IMR-90 (cell line): ENCODE measurements at regions not wholly inside any gene's neighbourhood (a gene's known extent, or its start where the extent isn't known, plus 50 kb on each side); places are given as distances from the start of the nearest gene placed in this dataset.

ENCODE experiments used
- ATAC-seq: fragments of 200-7000 bp; cut with Tn5 transposase; 2 replicates; pipeline ENCODE4 v1.9.1; 2020; ENCODE audit warnings: low read depth, mild to moderate bottlenecking, moderate library complexity
- BruUV-seq: library from RNA; stranded (reverse); fragments of 400-500 nt; replicated peaks from 2 replicates; lab custom pipeline; 2021; lab: Mats Ljungman, UMichigan
- CTCF ChIA-PET: fragments of 300-600 bp; formaldehyde crosslinking; extraction: SDS; loops from one replicate; lab custom pipeline; 2021; ENCODE audit warnings: antibody characterized with exemption; lab: Yijun Ruan, JAX
- POLR2A ChIA-PET: fragments of 300-600 bp; sonication (Branson Sonifier 250); formaldehyde crosslinking; loops from one replicate; lab custom pipeline; 2022; ENCODE audit warnings: antibody characterized with exemption; ENCODE audit not compliant: unreplicated experiment; lab: Charles Lee
- DNase-seq: peaks from one replicate; pipeline ENCODE4 v3.0.0; 2013
- H2AFZ ChIP-seq: replicated peaks from 2 replicates; pipeline ENCODE3; 2013; ENCODE audit warnings: low read length, mild to moderate bottlenecking; ENCODE audit not compliant: poor library complexity
- H2AK5ac ChIP-seq: 2 replicates; pipeline ENCODE4 v1.6.1; 2013; ENCODE audit warnings: low read depth, low read length, inconsistent platforms
- H2AK9ac ChIP-seq: replicated peaks from 2 replicates; pipeline ENCODE3; 2013; ENCODE audit warnings: mild to moderate bottlenecking, low read depth, low read length, moderate library complexity; ENCODE audit not compliant: poor library complexity
- H2BK120ac ChIP-seq: 2 replicates; pipeline ENCODE4 v1.6.1; 2013; ENCODE audit warnings: low read depth, low read length, inconsistent platforms
- H2BK15ac ChIP-seq: 3 replicates; pipeline ENCODE4 v1.6.1; 2013; ENCODE audit warnings: low read depth, low read length, inconsistent platforms
- H2BK20ac ChIP-seq: 2 replicates; pipeline ENCODE4 v1.6.1; 2013; ENCODE audit warnings: low read depth, mild to moderate bottlenecking, inconsistent platforms, low read length, moderate library complexity
- H2BK5ac ChIP-seq: 2 replicates; pipeline ENCODE4 v1.6.1; 2013; ENCODE audit warnings: mild to moderate bottlenecking, low read depth, low read length, inconsistent platforms; ENCODE audit not compliant: poor library complexity, severe bottlenecking
- H3K14ac ChIP-seq: replicated peaks from 2 replicates; pipeline ENCODE4 v1.6.1; 2013; ENCODE audit warnings: low read depth, low read length, inconsistent platforms
- H3K18ac ChIP-seq: 2 replicates; pipeline ENCODE4 v1.6.1; 2013; ENCODE audit warnings: low read depth, low read length, control low read depth
- H3K23ac ChIP-seq: 2 replicates; pipeline ENCODE4 v1.6.1; 2013; ENCODE audit warnings: low read depth, low read length, inconsistent platforms
- H3K27ac ChIP-seq: 2 replicates; pipeline ENCODE4 v1.5.1; 2013; ENCODE audit warnings: mild to moderate bottlenecking, control low read depth, low read length; ENCODE audit not compliant: insufficient read depth
- H3K27me3 ChIP-seq: 2 replicates; pipeline ENCODE4 v1.6.1; 2013; ENCODE audit warnings: low read length; ENCODE audit not compliant: control insufficient read depth, insufficient read depth
- H3K36me3 ChIP-seq: 2 replicates; pipeline ENCODE4 v1.6.1; 2013; ENCODE audit warnings: low read length, mixed read lengths; ENCODE audit not compliant: control insufficient read depth, insufficient read depth
- H3K4ac ChIP-seq: 2 replicates; pipeline ENCODE4 v1.6.1; 2013; ENCODE audit warnings: low read depth, low read length, inconsistent platforms
- H3K4me1 ChIP-seq: 2 replicates; pipeline ENCODE4 v1.6.1; 2013; ENCODE audit warnings: low read length, mixed read lengths; ENCODE audit not compliant: control insufficient read depth, insufficient read depth
- H3K4me2 ChIP-seq: 2 replicates; pipeline ENCODE4 v1.6.1; 2013; ENCODE audit warnings: low read depth, mild to moderate bottlenecking, control low read depth, low read length, moderate library complexity
- H3K4me3 ChIP-seq: 2 replicates; pipeline ENCODE4 v1.5.1; 2013; ENCODE audit warnings: low read depth, mild to moderate bottlenecking, control low read depth, low read length, moderate library complexity; ENCODE audit not compliant: insufficient read depth
- H3K56ac ChIP-seq: 2 replicates; pipeline ENCODE4 v1.6.1; 2013; ENCODE audit warnings: low read length, inconsistent platforms; ENCODE audit not compliant: insufficient read depth; ENCODE audit errors: extremely low read depth
- H3K79me1 ChIP-seq, 2 experiments: 2 replicates each; pipeline ENCODE4 v1.6.1; 2013; ENCODE audit warnings: low read length in 2 of 2, inconsistent platforms in 1 of 2, low read depth in 1 of 2
- H3K9ac ChIP-seq: 2 replicates; pipeline ENCODE4 v1.6.1; 2013; ENCODE audit warnings: low read depth, low read length, control low read depth
- H3K9me1 ChIP-seq: 2 replicates; pipeline ENCODE4 v1.6.1; 2013; ENCODE audit warnings: low read length, inconsistent platforms; ENCODE audit not compliant: insufficient read depth
- H3K9me3 ChIP-seq: 2 replicates; pipeline ENCODE4 v1.6.1; 2013; ENCODE audit warnings: low read length; ENCODE audit not compliant: control insufficient read depth, insufficient read depth
- H4K20me1 ChIP-seq: 2 replicates; pipeline ENCODE4 v1.6.1; 2013; ENCODE audit warnings: low read length, inconsistent platforms; ENCODE audit not compliant: insufficient read depth
- H4K5ac ChIP-seq: 2 replicates; pipeline ENCODE4 v1.6.1; 2013; ENCODE audit warnings: mild to moderate bottlenecking, low read depth, low read length, control low read depth
- H4K8ac ChIP-seq, 2 experiments: 2 replicates each; pipeline ENCODE4 v1.6.1; 2013; ENCODE audit warnings: low read depth in 2 of 2, low read length in 2 of 2, control low read depth in 1 of 2, inconsistent platforms in 1 of 2
- H4K91ac ChIP-seq: 2 replicates; pipeline ENCODE4 v1.6.1; 2013; ENCODE audit warnings: low read depth, low read length, inconsistent platforms; ENCODE audit not compliant: insufficient read depth
- CEBPB ChIP-seq: IDR thresholded peaks from 2 replicates; pipeline ENCODE4 v1.6.1; 2012; ENCODE audit warnings: low read depth, low read length, improper control_type of control experiment
- CHD1 ChIP-seq: IDR thresholded peaks from 2 replicates; pipeline ENCODE4 v1.6.1; 2012; ENCODE audit warnings: low read depth, low read length, improper control_type of control experiment
- MXI1 ChIP-seq: IDR thresholded peaks from 2 replicates; pipeline ENCODE4 v1.6.1; 2012; ENCODE audit warnings: low read depth, mild to moderate bottlenecking, low read length, moderate library complexity, borderline replicate concordance
- NFE2L2 ChIP-seq: fragments of 150-350 bp; IDR thresholded peaks from 2 replicates; pipeline ENCODE4 v1.6.1; 2016; ENCODE audit warnings: low read depth, mild to moderate bottlenecking, low read length
- RAD21 ChIP-seq: IDR thresholded peaks from 2 replicates; pipeline ENCODE4 v1.6.1; 2012; ENCODE audit warnings: low read length, improper control_type of control experiment
- RCOR1 ChIP-seq: IDR thresholded peaks from 2 replicates; pipeline ENCODE4 v1.6.1; 2012; ENCODE audit warnings: mild to moderate bottlenecking, low read length, improper control_type of control experiment; ENCODE audit not compliant: insufficient replicate concordance
- SMC3 ChIP-seq: fragments of 150-350 bp; IDR thresholded peaks from 2 replicates; pipeline ENCODE4 v1.6.1; 2016; ENCODE audit warnings: low read depth, mild to moderate bottlenecking, antibody characterized with exemption, low read length, moderate library complexity
- WGBS, 2 experiments: methylation state at CpG; one replicate each; pipeline versions ENCODE4 v1.1.5 to v1.1.7; 2013; ENCODE audit warnings: missing lambda C conversion rate in 2 of 2; ENCODE audit not compliant: insufficient read length in 1 of 2; ENCODE audit errors: extremely low coverage in 2 of 2; 5-methylcytosine and 5-hydroxymethylcytosine counted together
- dilution Hi-C: fragments of 300-500 bp; cut with HindIII; formaldehyde crosslinking; loops from one replicate; pipeline ENCODE4 v1.14.3; 2018; ENCODE audit warnings: low sequenced_read_pairs; ENCODE audit not compliant: unreplicated experiment
- in situ Hi-C: fragments of 300-500 bp; cut with MboI; formaldehyde crosslinking; loops from 3 replicates; pipeline ENCODE4 v1.14.3; 2019; ENCODE audit warnings: low sequenced_read_pairs, inconsistent platforms, mixed read lengths
- intact Hi-C: fragments of 100-400 bp; cut with micrococcal nuclease; formaldehyde crosslinking; loops from 2 replicates; pipeline ENCODE4 v1.10.0; 2022
- TF ChIP-seq, protein P1 (sequence below): fragments of 150-350 bp; IDR thresholded peaks from 2 replicates; pipeline ENCODE4 v1.6.1; 2016; ENCODE audit warnings: low read depth, mild to moderate bottlenecking, low read length, moderate library complexity, borderline replicate concordance
- TF ChIP-seq, protein P2 (sequence below): conservative IDR thresholded peaks from 2 replicates; pipeline ENCODE4 v1.5.1; 2012; ENCODE audit warnings: mild to moderate bottlenecking, low read depth, low read length, improper control_type of control experiment

DNA sequence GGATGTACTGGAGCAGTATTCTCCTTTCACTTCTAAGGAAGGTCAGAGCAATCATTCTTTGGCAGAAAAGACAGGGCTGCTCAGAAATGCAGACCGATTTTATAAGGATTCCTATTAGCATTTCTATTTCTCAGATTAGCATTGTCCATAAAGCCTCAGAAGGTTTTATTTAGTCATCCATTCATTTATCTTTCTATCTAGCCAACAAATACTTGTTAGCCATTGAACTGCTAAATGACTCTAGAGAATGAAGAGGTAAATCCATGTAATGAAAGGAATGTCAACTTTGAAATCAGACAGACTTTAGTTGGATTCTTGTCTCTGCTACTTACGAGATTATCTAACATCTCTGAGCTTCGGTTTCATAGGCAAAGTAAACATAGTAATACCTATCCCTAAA lies 165.2 kb downstream of the SLC25A46 start:
- H4K20me1 ChIP-seq, result no peaks in the 10 kb centered on the region
- H4K8ac ChIP-seq, result peak overlapping the region in 1 of 2 experiments; percentile 28; a peak in 2 of 4 replicates
- peaks cover 11% of the 10 kb centered on the region; the same call in 1 of the 2 replicates for H3K4me1 ChIP-seq
- H3K9ac ChIP-seq, result no peak overlapping the region
- H3K23ac ChIP-seq, result no peak overlapping the region
- no peak overlapping the region for H2AFZ ChIP-seq
- H3K79me1 ChIP-seq, result no peaks in the 10 kb centered on the region
- no peak overlapping the region for H3K4me2 ChIP-seq
- no peak overlapping the region for H2BK5ac ChIP-seq
- ChIA-PET POLR2A (no interaction called here), CTCF (no interaction called here)
- H2AK5ac ChIP-seq, result 0 out of 2 replicates have a peak overlapping the region, but pooled peaks have one; percentile 77
- 0 out of 3 replicates have a peak overlapping the region, but pooled peaks have one; percentile 33 for H2BK15ac ChIP-seq
- no peak overlapping the region for H4K5ac ChIP-seq
- ATAC-seq (no peak), DNase-seq (no peak)
- H4K91ac ChIP-seq, result peak overlapping the region; percentile 86; the same call in 1 of the 2 replicates
- H3K14ac ChIP-seq, result no peak overlapping the region
- no CpG with 5 or more reads among the region's 3 CpGs for WGBS, 2 experiments
- no peak overlapping the region for H3K4me3 ChIP-seq
- H2BK120ac ChIP-seq, result peak overlapping the region; percentile 54; the same call in 1 of the 2 replicates
- H3K36me3 ChIP-seq, result no peaks in the 10 kb centered on the region
- dilution Hi-C loops (no loop called here), in situ Hi-C loops (no loop called here), intact Hi-C loops (loop anchor here (5.0 kb wide), 2 partner anchors 168 to 188 kb away; partner anchors contain the start of genes TSLP and WDR36)
- no peak overlapping the region for H3K27ac ChIP-seq
- H2BK20ac ChIP-seq, result peak overlapping the region; percentile 48; the same call in 1 of the 2 replicates
- no peak overlapping the region for H2AK9ac ChIP-seq
- no peaks in the 10 kb centered on the region for H3K27me3 ChIP-seq
- no peak overlapping the region for H3K56ac ChIP-seq
- TF ChIP-seq CHD1 (no peak), MXI1 (no peak), CEBPB (no peak), RCOR1 (no peak), RAD21 (no peak), SMC3 (no peak), NFE2L2 (no peak)
- TF ChIP-seq, protein P1, sequence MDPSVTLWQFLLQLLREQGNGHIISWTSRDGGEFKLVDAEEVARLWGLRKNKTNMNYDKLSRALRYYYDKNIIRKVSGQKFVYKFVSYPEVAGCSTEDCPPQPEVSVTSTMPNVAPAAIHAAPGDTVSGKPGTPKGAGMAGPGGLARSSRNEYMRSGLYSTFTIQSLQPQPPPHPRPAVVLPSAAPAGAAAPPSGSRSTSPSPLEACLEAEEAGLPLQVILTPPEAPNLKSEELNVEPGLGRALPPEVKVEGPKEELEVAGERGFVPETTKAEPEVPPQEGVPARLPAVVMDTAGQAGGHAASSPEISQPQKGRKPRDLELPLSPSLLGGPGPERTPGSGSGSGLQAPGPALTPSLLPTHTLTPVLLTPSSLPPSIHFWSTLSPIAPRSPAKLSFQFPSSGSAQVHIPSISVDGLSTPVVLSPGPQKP, result no peak
- TF ChIP-seq, protein P2, sequence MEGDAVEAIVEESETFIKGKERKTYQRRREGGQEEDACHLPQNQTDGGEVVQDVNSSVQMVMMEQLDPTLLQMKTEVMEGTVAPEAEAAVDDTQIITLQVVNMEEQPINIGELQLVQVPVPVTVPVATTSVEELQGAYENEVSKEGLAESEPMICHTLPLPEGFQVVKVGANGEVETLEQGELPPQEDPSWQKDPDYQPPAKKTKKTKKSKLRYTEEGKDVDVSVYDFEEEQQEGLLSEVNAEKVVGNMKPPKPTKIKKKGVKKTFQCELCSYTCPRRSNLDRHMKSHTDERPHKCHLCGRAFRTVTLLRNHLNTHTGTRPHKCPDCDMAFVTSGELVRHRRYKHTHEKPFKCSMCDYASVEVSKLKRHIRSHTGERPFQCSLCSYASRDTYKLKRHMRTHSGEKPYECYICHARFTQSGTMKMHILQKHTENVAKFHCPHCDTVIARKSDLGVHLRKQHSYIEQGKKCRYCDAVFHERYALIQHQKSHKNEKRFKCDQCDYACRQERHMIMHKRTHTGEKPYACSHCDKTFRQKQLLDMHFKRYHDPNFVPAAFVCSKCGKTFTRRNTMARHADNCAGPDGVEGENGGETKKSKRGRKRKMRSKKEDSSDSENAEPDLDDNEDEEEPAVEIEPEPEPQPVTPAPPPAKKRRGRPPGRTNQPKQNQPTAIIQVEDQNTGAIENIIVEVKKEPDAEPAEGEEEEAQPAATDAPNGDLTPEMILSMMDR, result no peak
- BruUV-seq, result no TSS peak
- H3K9me1 ChIP-seq, result no peaks in the 10 kb centered on the region
- 0 out of 2 replicates have a peak overlapping the region, but pooled peaks have one; percentile 26 for H3K4ac ChIP-seq
- peak overlapping the region; percentile 38; the same call in 1 of the 2 replicates for H3K18ac ChIP-seq
- H3K9me3 ChIP-seq, result no peaks in the 10 kb centered on the region
